DMS53 treated with DMSO at 0.1 percent for 48 hours (cell line): ENCODE measurements at regions not wholly inside any gene's neighbourhood (a gene's known extent, or its start where the extent isn't known, plus 50 kb on each side); places are given as distances from the start of the nearest gene placed in this dataset.

ENCODE experiments used
- DNase-seq: peaks from one replicate; lab custom pipeline; 2025; ENCODE audit not compliant: unreplicated experiment; lab: John Stamatoyannopoulos, UW

- no peak for DNase-seq
Measured at GRCh38 chr11:70696564-70696963, 298.2 kb downstream of the CTTN start.

GRCh38 chr11:70697701-70698100, 299.4 kb downstream of the CTTN start:
- DNase-seq = no peak

GRCh38 chr11:70698871-70699270, 300.5 kb downstream of the CTTN start:
- no peak for DNase-seq

- DNase-seq = no peak
Measured at GRCh38 chr11:70699294-70700221, 301.2 kb downstream of the CTTN start.

DNA sequence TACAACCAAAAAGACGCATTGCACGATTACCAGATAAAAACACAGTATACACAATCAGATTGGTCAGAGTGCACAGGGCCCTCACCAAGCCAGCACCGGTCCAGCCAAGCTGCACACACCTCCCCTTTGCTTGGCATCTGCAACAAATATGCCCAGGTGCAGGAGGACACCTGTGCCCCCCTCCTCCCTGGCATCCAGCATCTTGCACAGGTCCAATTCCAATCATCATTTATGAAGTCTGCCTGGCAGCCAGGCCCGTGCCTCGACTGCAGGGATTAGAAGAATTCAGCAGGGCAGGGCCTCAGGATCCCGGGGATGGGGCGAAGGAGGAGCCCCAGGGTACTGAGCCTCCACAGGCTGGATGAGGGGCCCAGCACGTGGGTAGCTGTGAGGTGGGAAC, 302.1 kb downstream of the CTTN start:
- DNase-seq = no peak

DNA sequence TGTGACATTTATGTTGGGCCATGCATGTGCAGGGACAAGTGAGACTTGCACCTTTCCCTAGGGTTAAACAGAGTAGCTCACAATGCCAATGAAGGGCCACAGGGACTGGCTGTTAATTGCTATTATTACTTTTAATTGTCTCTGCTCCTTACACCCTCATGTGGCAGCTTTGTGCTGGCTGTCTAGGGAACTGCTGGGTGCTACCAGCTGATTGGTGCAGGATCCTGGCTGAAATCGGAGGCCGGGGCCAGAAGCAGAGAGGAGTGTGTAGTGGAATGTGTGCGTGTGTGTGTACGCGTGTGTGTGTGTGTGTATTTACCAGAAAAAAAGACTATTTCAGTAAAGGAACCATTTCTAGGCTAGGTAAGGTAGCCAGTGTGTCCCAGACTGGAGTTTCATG, 302.5 kb downstream of the CTTN start:
- no peak for DNase-seq

DNA sequence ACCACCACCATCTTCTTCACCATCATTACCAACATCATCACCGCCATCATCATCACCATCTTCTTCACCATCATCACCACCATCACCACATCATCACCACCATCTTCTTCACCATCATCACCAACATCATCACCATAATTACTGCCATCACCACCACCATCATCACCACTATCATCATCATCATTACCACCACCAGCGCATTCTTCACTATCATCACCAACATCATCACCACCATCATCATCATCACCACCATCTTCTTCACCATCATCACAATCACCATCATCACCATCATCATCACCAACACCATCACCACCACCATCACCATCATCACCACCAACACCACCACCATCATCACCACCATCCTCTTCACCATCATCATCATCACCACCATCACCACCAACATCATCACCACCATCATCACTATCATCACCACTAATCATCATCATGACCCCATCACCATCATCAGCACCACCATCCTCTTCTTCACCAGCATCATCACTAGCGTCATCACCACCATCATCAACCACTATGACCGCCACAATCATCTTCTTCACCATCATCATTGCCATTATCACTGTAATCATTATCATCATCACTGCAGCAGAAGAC, 303.8 kb downstream of the CTTN start:
- no peak for DNase-seq

GRCh38 chr11:70703141-70704064, 305.1 kb downstream of the CTTN start:
- no peak for DNase-seq

- no peak for DNase-seq
Measured at GRCh38 chr11:70705097-70705496, 306.8 kb downstream of the CTTN start.

DNA sequence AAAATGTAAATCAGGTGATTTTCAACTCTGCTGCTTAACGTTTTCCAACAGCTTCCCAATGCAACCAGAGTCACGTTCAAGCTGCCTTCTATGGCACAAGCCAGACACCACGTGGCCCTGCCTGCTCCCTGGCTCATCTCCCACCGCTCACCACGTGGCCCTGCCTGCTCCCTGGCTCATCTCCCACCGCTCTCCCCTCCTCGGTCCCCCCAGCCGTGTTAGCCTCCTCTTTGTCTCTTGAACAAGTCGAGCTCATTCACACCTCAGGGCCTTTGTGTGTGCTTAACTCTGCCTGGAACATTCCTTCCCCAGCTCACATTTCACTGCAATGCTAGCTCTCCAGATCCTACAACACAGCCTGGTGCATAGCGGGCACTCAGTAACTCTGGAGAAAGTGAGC, 307.6 kb downstream of the CTTN start:
- DNase-seq = no peak

GRCh38 chr11:70707821-70708220, 309.5 kb downstream of the CTTN start:
- DNase-seq = no peak

DNA sequence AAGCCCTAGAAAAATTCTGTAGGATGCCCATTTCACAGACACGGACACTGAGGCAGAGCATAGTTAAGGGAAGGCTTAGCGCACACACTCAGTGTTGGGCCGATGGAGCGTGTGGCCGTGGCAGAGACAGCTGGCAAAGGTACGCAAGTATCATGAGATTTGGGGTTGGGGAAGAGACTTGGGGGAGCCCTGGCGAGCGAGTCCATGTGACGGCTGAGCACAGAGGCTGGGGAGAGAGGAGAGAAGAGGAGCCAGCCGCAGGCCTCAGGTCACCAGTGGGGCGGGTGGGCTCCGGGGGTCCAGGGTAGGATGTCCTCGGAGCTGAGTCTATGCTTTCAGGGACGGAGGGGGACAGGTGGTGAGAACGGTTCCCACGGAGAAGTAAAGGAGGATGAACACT, 311.3 kb downstream of the CTTN start:
- no peak for DNase-seq

DNA sequence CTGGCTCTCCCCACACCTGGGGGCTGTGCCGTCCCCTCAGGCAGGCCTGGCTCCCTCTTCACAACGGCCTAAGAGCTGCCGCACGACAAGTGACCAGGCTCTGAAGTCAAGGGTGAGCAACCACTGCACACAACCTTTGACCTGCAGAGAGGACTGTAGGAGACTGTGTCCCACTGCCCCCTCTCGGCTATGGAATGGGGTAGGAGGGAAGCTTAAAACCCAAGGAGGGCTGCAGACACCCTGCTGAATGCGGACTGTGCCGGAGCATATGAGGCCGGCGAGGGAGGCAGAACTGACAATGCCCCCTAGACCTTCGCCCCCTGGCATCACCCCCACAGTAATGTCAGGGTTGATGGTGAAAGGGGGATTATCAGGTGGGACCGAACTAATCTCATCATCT, 311.9 kb downstream of the CTTN start:
- no peak for DNase-seq

- DNase-seq = no peak
Measured at GRCh38 chr11:70710601-70711000, 312.3 kb downstream of the CTTN start.

GRCh38 chr11:70711095-70711910, 313.0 kb downstream of the CTTN start:
- no peak for DNase-seq

GRCh38 chr11:70711911-70712185, 313.5 kb downstream of the CTTN start:
- no peak for DNase-seq

- DNase-seq = no peak
Measured at GRCh38 chr11:70712471-70712870, 314.1 kb downstream of the CTTN start.

DNA sequence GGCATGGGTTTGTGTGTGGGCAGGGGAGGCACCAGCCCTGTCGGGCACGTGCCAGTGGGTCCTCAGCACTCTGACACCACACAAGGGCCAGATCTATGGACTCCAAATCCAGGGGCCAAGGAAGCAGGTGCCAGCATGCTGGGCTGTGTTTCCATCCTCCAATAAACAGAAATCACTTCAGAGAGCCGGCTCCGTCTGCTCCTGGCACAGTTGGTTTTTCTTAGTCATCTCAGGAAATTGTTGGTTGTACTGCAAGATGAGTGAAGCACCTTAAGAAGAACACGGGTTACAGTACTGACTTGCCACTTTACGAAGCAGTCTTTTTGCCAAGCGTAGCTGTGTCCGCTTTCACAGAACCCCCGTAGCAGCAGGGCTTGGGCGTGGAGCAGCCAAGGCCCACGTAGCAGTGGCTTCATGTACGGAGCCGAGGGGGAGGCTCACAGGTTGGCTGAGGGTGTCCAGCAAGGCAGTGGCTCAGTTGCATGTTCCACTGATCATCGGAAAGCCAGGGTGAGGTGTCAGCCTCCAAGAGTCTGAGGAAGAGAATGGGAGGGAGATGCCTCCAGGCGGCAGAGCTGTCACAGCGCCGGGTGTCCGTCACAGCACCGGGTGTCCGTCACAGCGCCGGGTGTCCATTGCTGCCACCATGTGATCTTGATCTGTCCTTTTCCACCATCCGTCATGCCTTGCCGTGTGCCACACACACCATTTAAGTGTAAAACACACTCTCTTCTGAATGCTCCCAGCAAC, 314.9 kb downstream of the CTTN start:
- no peak for DNase-seq

- no peak for DNase-seq
Measured at GRCh38 chr11:70713988-70714665, 315.8 kb downstream of the CTTN start.
